ENCODE measurements at regions not wholly inside any gene's neighbourhood (a gene's known extent, or its start where the extent isn't known, plus 50 kb on each side); places are given as distances from the start of the nearest gene placed in this dataset.

- no peak for DNase-seq (ENCODE audit: low read depth in 2 of 2)
Measured at GRCh38 chrX:46447384-46447783, 97.8 kb downstream of the ZNF674 start.

- peak; percentile 79 to 81 for DNase-seq (ENCODE audit: low read depth in 2 of 2)
Measured at GRCh38 chrX:46446727-46447378, 98.4 kb downstream of the ZNF674 start.

GRCh38 chrX:46444011-46444410 lies 101.2 kb downstream of the ZNF674 start:
- no peak for DNase-seq (ENCODE audit: low read depth in 2 of 2)

- no peak for DNase-seq (ENCODE audit: low read depth in 2 of 2)
Measured at GRCh38 chrX:46436744-46437143, 108.5 kb downstream of the ZNF674 start.

GRCh38 chrX:46433892-46434291 lies 111.3 kb downstream of the ZNF674 start:
- no peak for DNase-seq (ENCODE audit: low read depth in 2 of 2)

- peak; percentile 50 to 52 for DNase-seq (ENCODE audit: low read depth in 2 of 2)
Measured at GRCh38 chrX:46408553-46409407, 136.4 kb downstream of the ZNF674 start.

- DNase-seq (ENCODE audit: low read depth in 2 of 2): no peak
Measured at GRCh38 chrX:46407753-46408130, 137.5 kb downstream of the ZNF674 start.

- no peak for DNase-seq (ENCODE audit: low read depth in 2 of 2)
Measured at GRCh38 chrX:46407036-46407752, 138.0 kb downstream of the ZNF674 start.

- no peak for DNase-seq (ENCODE audit: low read depth in 2 of 2)
Measured at GRCh38 chrX:46404774-46405173, 140.4 kb downstream of the ZNF674 start.

GRCh38 chrX:46400530-46401443 lies 144.4 kb downstream of the ZNF674 start:
- DNase-seq (ENCODE audit: low read depth in 2 of 2): no peak

GRCh38 chrX:46398874-46399273 lies 146.3 kb downstream of the ZNF674 start:
- no peak for DNase-seq (ENCODE audit: low read depth in 2 of 2)

- no peak for DNase-seq (ENCODE audit: low read depth in 2 of 2)
Measured at GRCh38 chrX:46398126-46398525, 147.1 kb downstream of the ZNF674 start.

GRCh38 chrX:46386511-46386910 lies 158.7 kb downstream of the ZNF674 start:
- no peak for DNase-seq (ENCODE audit: low read depth in 2 of 2)

- DNase-seq (ENCODE audit: low read depth in 2 of 2): no peak
Measured at GRCh38 chrX:46383006-46383405, 162.2 kb downstream of the ZNF674 start.

GRCh38 chrX:46382595-46382994 lies 162.6 kb downstream of the ZNF674 start:
- DNase-seq (ENCODE audit: low read depth in 2 of 2): no peak

GRCh38 chrX:46381630-46382029 lies 163.6 kb downstream of the ZNF674 start:
- DNase-seq (ENCODE audit: low read depth in 2 of 2): no peak

GRCh38 chrX:46380148-46380752 lies 165.0 kb downstream of the ZNF674 start:
- DNase-seq (ENCODE audit: low read depth in 2 of 2): no peak

- DNase-seq (ENCODE audit: low read depth in 2 of 2): peak in 1 of 2 donors; percentile 1
Measured at GRCh38 chrX:46376246-46376885, 168.9 kb downstream of the ZNF674 start.

GRCh38 chrX:46375831-46376230 lies 169.4 kb downstream of the ZNF674 start:
- no peak for DNase-seq (ENCODE audit: low read depth in 2 of 2)

- DNase-seq (ENCODE audit: low read depth in 2 of 2): no peak
Measured at GRCh38 chrX:46374371-46374770, 170.8 kb downstream of the ZNF674 start.

- no peak for DNase-seq (ENCODE audit: low read depth in 2 of 2)
Measured at GRCh38 chrX:46367491-46367890, 177.7 kb downstream of the ZNF674 start.

All from stimulated activated CD8-positive, alpha-beta memory T cell treated with anti-CD3 and anti-CD28 coated beads, Interleukin-2, amount 100 ng/mL, for 48 hours (primary cell).